ENCODE measurements at regions not wholly inside any gene's neighbourhood (a gene's known extent, or its start where the extent isn't known, plus 50 kb on each side); places are given as distances from the start of the nearest gene placed in this dataset.

DNA sequence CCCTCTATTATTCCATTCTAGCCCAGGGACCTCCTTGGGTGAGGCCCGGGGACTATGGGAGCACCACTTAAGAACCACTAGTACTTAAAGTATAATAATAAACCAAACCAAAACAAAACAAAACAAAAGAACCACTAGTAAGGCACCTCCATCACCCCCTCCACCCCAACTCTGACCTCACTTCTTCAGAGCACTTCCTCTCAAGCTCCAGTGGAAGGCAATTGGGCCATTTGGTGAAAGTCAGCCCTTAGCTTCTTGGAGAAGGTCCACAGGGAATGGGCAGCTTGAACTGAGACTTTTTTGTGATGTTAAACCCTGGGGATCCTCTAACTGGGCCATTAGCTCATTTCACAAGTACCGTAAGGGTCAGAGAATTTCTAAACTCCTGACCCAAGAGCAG, 237.3 kb downstream of the RHOU start:
- TF ChIP-seq, protein P1, sequence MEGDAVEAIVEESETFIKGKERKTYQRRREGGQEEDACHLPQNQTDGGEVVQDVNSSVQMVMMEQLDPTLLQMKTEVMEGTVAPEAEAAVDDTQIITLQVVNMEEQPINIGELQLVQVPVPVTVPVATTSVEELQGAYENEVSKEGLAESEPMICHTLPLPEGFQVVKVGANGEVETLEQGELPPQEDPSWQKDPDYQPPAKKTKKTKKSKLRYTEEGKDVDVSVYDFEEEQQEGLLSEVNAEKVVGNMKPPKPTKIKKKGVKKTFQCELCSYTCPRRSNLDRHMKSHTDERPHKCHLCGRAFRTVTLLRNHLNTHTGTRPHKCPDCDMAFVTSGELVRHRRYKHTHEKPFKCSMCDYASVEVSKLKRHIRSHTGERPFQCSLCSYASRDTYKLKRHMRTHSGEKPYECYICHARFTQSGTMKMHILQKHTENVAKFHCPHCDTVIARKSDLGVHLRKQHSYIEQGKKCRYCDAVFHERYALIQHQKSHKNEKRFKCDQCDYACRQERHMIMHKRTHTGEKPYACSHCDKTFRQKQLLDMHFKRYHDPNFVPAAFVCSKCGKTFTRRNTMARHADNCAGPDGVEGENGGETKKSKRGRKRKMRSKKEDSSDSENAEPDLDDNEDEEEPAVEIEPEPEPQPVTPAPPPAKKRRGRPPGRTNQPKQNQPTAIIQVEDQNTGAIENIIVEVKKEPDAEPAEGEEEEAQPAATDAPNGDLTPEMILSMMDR (IDR thresholded peaks at IDR 0.05): no peak

DNA sequence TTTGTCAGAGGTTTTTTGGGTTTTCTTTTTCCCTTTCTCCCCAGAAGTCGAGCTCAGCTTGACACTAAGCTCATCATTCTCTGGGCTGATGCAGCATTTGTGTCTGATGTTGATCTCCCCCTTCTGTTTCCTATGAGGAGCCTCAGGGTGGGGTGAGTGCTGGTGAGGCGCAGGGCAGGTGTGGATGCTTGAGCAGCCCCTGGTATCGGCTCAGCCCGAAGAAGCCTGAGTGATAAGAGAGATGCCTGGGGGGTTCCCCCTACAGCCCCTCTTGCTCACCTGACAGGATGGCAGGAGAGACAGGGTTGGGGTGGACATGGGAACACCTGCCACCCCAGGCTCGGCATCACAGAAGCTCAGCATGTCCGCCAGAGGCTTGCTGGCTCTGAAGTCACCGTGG, 239.0 kb downstream of the RHOU start:
- H3K9me3 ChIP-seq: no peaks in the 10 kb centered on the region
- H3K4me1 ChIP-seq: peaks cover 12% of the 10 kb centered on the region
- no peaks in the 10 kb centered on the region for H3K36me3 ChIP-seq
- H3K27ac ChIP-seq: no peak overlapping the region
- TF ChIP-seq, protein P1 (IDR thresholded peaks at IDR 0.05): no peak
- ATAC-seq: no peak
- intact Hi-C loops (cut with DNase I): no loop called here
- H3K4me3 ChIP-seq: no peak overlapping the region
- no peak for DNase-seq
- no peaks in the 10 kb centered on the region for H3K27me3 ChIP-seq (ENCODE audit: low read depth)

More for the DNA sequence above, 237.3 kb downstream of the RHOU start:
- ATAC-seq: no peak
- DNase-seq: no peak
- no peaks in the 10 kb centered on the region for H3K27me3 ChIP-seq (ENCODE audit: low read depth)
- H3K4me3 ChIP-seq: no peak overlapping the region
- no peaks in the 10 kb centered on the region for H3K9me3 ChIP-seq
- H3K36me3 ChIP-seq: no peaks in the 10 kb centered on the region
- no peaks in the 10 kb centered on the region for H3K4me1 ChIP-seq
- H3K27ac ChIP-seq: no peak overlapping the region
- intact Hi-C loops (cut with DNase I): no loop called here

- Histone ChIP-seq H3K27ac (no peak overlapping the region), H3K4me1 (peaks cover 15% of the 10 kb centered on the region), H3K36me3 (no peaks in the 10 kb centered on the region), H3K27me3 (ENCODE audit: low read depth) (no peaks in the 10 kb centered on the region), H3K9me3 (no peaks in the 10 kb centered on the region), H3K4me3 (no peak overlapping the region)
- TF ChIP-seq, protein P1 (IDR thresholded peaks at IDR 0.05): no peak
- DNase-seq: no peak
- ATAC-seq: no peak
- intact Hi-C loops (cut with DNase I): no loop called here
Measured at GRCh38 chr1:228975238-228975907, 240.1 kb downstream of the RHOU start.

GRCh38 chr1:228976316-228976715, 241.0 kb downstream of the RHOU start:
- DNase-seq (no peak), ATAC-seq (no peak)
- Histone ChIP-seq H3K36me3 (no peaks in the 10 kb centered on the region), H3K4me1 (peaks cover 15% of the 10 kb centered on the region), H3K4me3 (no peak overlapping the region), H3K9me3 (no peaks in the 10 kb centered on the region), H3K27me3 (ENCODE audit: low read depth) (no peaks in the 10 kb centered on the region), H3K27ac (no peak overlapping the region)
- TF ChIP-seq, protein P1 (IDR thresholded peaks at IDR 0.05): no peak
- intact Hi-C loops (cut with DNase I): no loop called here

DNA sequence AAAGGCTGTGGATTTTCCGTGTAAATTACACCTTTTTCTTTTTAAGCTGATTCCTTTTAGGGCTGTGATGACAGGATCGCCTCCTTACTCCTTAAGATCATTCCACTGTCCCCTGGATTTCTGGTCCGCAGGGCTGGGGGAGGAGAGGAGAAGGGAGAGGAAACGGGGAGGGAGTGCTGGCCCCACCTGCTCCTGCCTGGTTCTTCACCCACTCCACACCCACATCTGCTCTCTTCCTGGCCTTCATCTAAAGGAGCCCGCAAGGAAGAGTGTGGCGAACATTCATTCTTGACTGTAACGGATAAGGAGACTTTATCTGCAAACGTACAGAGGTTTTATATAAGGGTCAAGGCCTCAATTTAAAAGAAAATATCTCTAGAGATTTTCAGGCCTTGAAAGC, 242.0 kb downstream of the RHOU start:
- no peaks in the 10 kb centered on the region for H3K27me3 ChIP-seq (ENCODE audit: low read depth)
- TF ChIP-seq, protein P1 (IDR thresholded peaks at IDR 0.05): no peak
- H3K4me1 ChIP-seq: peaks cover 15% of the 10 kb centered on the region
- H3K36me3 ChIP-seq: no peaks in the 10 kb centered on the region
- H3K9me3 ChIP-seq: no peaks in the 10 kb centered on the region
- no peak for DNase-seq
- no peak overlapping the region for H3K27ac ChIP-seq
- intact Hi-C loops (cut with DNase I): no loop called here
- H3K4me3 ChIP-seq: no peak overlapping the region
- no peak for ATAC-seq

Measured in lower lobe of right lung (tissue), 2 donors.